Neural cell (in vitro differentiated cells): ENCODE measurements at regions not wholly inside any gene's neighbourhood (a gene's known extent, or its start where the extent isn't known, plus 50 kb on each side); places are given as distances from the start of the nearest gene placed in this dataset.

Source experiments
- H2AFZ ChIP-seq: fragments of 200-600, 300-800 bp; sonication (generic), shearing (Covaris generic); 2 replicates; pipeline ENCODE4 v1.6.0; 2014; ENCODE audit warnings: low read depth, mild to moderate bottlenecking, antibody characterized with exemption, low read length, moderate library complexity
- H3F3A ChIP-seq: fragments of 200-600 bp; shearing (Covaris generic); 2 replicates; pipeline ENCODE4 v1.6.1; 2016; ENCODE audit warnings: mild to moderate bottlenecking, moderate library complexity, mixed read lengths, antibody characterized with exemption, low read length; ENCODE audit not compliant: insufficient read depth, poor library complexity, severe bottlenecking
- H3K27ac ChIP-seq: fragments of 200-600, 300-800 bp; sonication (generic), shearing (Covaris generic); 2 replicates; pipeline ENCODE4 v1.5.1; 2014; ENCODE audit warnings: mild to moderate bottlenecking, low read length, moderate library complexity
- H3K27me3 ChIP-seq: fragments of 300-800, 200-600 bp; sonication (generic), shearing (Covaris generic); 2 replicates; pipeline ENCODE4 v1.6.0; 2014; ENCODE audit warnings: mild to moderate bottlenecking, low read depth, low read length, moderate library complexity; ENCODE audit not compliant: insufficient read depth
- H3K36me3 ChIP-seq: fragments of 300-800, 200-600 bp; sonication (generic), shearing (Covaris generic); 2 replicates; pipeline ENCODE4 v1.5.1; 2014; ENCODE audit warnings: mild to moderate bottlenecking, antibody characterized with exemption, low read length, moderate library complexity; ENCODE audit not compliant: insufficient read depth
- H3K4me2 ChIP-seq: fragments of 300-800, 200-600 bp; sonication (generic), shearing (Covaris generic); 2 replicates; pipeline ENCODE4 v1.6.0; 2014; ENCODE audit warnings: mild to moderate bottlenecking, low read length
- H3K4me3 ChIP-seq: fragments of 300-800, 200-600 bp; sonication (generic), shearing (Covaris generic); 2 replicates; pipeline ENCODE4 v1.5.1; 2014; ENCODE audit warnings: mild to moderate bottlenecking, low read length, moderate library complexity
- H3K79me2 ChIP-seq: fragments of 200-600 bp; shearing (Covaris generic); replicated peaks from 2 replicates; pipeline ENCODE4 v1.6.0; 2014; ENCODE audit warnings: mild to moderate bottlenecking, low read length, moderate library complexity; ENCODE audit not compliant: insufficient read depth
- H3K9ac ChIP-seq: fragments of 300-800, 200-600 bp; sonication (generic), shearing (Covaris generic); 2 replicates; pipeline ENCODE4 v1.6.1; 2016; ENCODE audit warnings: mild to moderate bottlenecking, low read length, mixed read lengths
- H3K9me2 ChIP-seq: fragments of 200-600 bp; shearing (Covaris generic); 2 replicates; pipeline ENCODE4 v1.6.1; 2016; ENCODE audit warnings: mild to moderate bottlenecking, low read length, mixed read lengths; ENCODE audit not compliant: insufficient read depth
- H3K9me3 ChIP-seq: fragments of 200-600, 300-800 bp; sonication (generic), shearing (Covaris generic); 2 replicates; pipeline ENCODE4 v1.6.1; 2016; ENCODE audit warnings: mild to moderate bottlenecking, mixed run types, low read length, moderate library complexity, mixed read lengths
- H4K20me1 ChIP-seq: fragments of 200-600 bp; shearing (Covaris generic); 2 replicates; pipeline ENCODE4 v1.6.1; 2016; ENCODE audit warnings: mild to moderate bottlenecking, mixed run types; ENCODE audit not compliant: insufficient read depth
- CTCF ChIP-seq: fragments of 450-650 bp; IDR thresholded peaks from 2 replicates; pipeline ENCODE4 v1.5.1; 2014; ENCODE audit warnings: antibody characterized with exemption, mild to moderate bottlenecking, moderate library complexity; ENCODE audit not compliant: poor library complexity, severe bottlenecking
- EP300 ChIP-seq: fragments of 450-650 bp; conservative IDR thresholded peaks from 2 replicates; pipeline ENCODE4 v1.6.1; 2014; ENCODE audit warnings: antibody characterized with exemption, mild to moderate bottlenecking, moderate library complexity; ENCODE audit not compliant: poor library complexity, severe bottlenecking
- EZH2 ChIP-seq: fragments of 200-600, 300-800 bp; shearing (Covaris generic), sonication (generic); IDR thresholded peaks from 2 replicates; pipeline ENCODE4 v1.6.1; 2014; ENCODE audit warnings: antibody characterized with exemption, low read length, borderline replicate concordance, mild to moderate bottlenecking; ENCODE audit not compliant: insufficient read depth, poor library complexity, severe bottlenecking
- MXI1 ChIP-seq: fragments of 450-650 bp; conservative IDR thresholded peaks from 2 replicates; pipeline ENCODE4 v1.6.1; 2014; ENCODE audit warnings: antibody characterized with exemption, mild to moderate bottlenecking; ENCODE audit not compliant: poor library complexity, severe bottlenecking
- POLR2AphosphoS5 ChIP-seq: IDR thresholded peaks from 2 replicates; pipeline ENCODE4 v1.6.1; 2012
- RAD21 ChIP-seq: fragments of 450-650 bp; conservative IDR thresholded peaks from 2 replicates; pipeline ENCODE4 v1.6.1; 2014; ENCODE audit warnings: antibody characterized with exemption, mild to moderate bottlenecking, moderate library complexity
- SMC3 ChIP-seq: fragments of 450-650 bp; conservative IDR thresholded peaks from 2 replicates; pipeline ENCODE4 v1.6.1; 2014; ENCODE audit warnings: antibody characterized with exemption, mild to moderate bottlenecking, moderate library complexity; ENCODE audit not compliant: poor library complexity
- TAF1 ChIP-seq: IDR thresholded peaks from 2 replicates; pipeline ENCODE4 v1.6.1; 2012; ENCODE audit warnings: low read depth
- TF ChIP-seq, protein P1 (sequence below): IDR thresholded peaks from 2 replicates; pipeline ENCODE4 v1.6.1; 2012; ENCODE audit warnings: borderline replicate concordance

GRCh38 chr15:45827766-45828165 is 192.9 kb downstream of the SQOR start:
- Histone ChIP-seq H3K4me3 (no peak overlapping the region), H3K36me3 (no peaks in the 10 kb centered on the region), H3K79me2 (no peaks in the 10 kb centered on the region), H3F3A (no peaks in the 10 kb centered on the region), H3K27ac (no peak overlapping the region), H3K27me3 (no peaks in the 10 kb centered on the region), H3K9me2 (no peaks in the 10 kb centered on the region), H3K4me2 (no peak overlapping the region), H3K9ac (no peak overlapping the region), H2AFZ (no peak overlapping the region), H4K20me1 (no peaks in the 10 kb centered on the region), H3K9me3 (no peaks in the 10 kb centered on the region)
- no peak for TF ChIP-seq EP300
- no peak for TF ChIP-seq RAD21
- TF ChIP-seq MXI1: no peak
- TF ChIP-seq SMC3: no peak
- no peak for TF ChIP-seq TAF1
- TF ChIP-seq POLR2AphosphoS5: no peak
- TF ChIP-seq CTCF: no peak
- TF ChIP-seq EZH2: no peak
- TF ChIP-seq, protein P1, sequence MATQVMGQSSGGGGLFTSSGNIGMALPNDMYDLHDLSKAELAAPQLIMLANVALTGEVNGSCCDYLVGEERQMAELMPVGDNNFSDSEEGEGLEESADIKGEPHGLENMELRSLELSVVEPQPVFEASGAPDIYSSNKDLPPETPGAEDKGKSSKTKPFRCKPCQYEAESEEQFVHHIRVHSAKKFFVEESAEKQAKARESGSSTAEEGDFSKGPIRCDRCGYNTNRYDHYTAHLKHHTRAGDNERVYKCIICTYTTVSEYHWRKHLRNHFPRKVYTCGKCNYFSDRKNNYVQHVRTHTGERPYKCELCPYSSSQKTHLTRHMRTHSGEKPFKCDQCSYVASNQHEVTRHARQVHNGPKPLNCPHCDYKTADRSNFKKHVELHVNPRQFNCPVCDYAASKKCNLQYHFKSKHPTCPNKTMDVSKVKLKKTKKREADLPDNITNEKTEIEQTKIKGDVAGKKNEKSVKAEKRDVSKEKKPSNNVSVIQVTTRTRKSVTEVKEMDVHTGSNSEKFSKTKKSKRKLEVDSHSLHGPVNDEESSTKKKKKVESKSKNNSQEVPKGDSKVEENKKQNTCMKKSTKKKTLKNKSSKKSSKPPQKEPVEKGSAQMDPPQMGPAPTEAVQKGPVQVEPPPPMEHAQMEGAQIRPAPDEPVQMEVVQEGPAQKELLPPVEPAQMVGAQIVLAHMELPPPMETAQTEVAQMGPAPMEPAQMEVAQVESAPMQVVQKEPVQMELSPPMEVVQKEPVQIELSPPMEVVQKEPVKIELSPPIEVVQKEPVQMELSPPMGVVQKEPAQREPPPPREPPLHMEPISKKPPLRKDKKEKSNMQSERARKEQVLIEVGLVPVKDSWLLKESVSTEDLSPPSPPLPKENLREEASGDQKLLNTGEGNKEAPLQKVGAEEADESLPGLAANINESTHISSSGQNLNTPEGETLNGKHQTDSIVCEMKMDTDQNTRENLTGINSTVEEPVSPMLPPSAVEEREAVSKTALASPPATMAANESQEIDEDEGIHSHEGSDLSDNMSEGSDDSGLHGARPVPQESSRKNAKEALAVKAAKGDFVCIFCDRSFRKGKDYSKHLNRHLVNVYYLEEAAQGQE: no peak

- Histone ChIP-seq H3K36me3 (no peaks in the 10 kb centered on the region), H2AFZ (no peak overlapping the region), H3K27ac (no peak overlapping the region), H3K79me2 (no peaks in the 10 kb centered on the region), H3K9ac (no peak overlapping the region), H3K9me3 (no peaks in the 10 kb centered on the region), H3K27me3 (no peaks in the 10 kb centered on the region), H3K9me2 (no peaks in the 10 kb centered on the region), H4K20me1 (no peaks in the 10 kb centered on the region), H3K4me2 (no peak overlapping the region), H3K4me3 (no peak overlapping the region), H3F3A (no peaks in the 10 kb centered on the region)
- TF ChIP-seq POLR2AphosphoS5: no peak
- TF ChIP-seq, protein P1: no peak
- no peak for TF ChIP-seq RAD21
- TF ChIP-seq TAF1: no peak
- TF ChIP-seq EP300: no peak
- TF ChIP-seq SMC3: no peak
- TF ChIP-seq MXI1: no peak
- no peak for TF ChIP-seq EZH2
- no peak for TF ChIP-seq CTCF
These were observed 194.7 kb downstream of the SQOR start for GRCh38 chr15:45829336-45830153.
